ENCODE measurements at regions not wholly inside any gene's neighbourhood (a gene's known extent, or its start where the extent isn't known, plus 50 kb on each side); places are given as distances from the start of the nearest gene placed in this dataset.

DNA sequence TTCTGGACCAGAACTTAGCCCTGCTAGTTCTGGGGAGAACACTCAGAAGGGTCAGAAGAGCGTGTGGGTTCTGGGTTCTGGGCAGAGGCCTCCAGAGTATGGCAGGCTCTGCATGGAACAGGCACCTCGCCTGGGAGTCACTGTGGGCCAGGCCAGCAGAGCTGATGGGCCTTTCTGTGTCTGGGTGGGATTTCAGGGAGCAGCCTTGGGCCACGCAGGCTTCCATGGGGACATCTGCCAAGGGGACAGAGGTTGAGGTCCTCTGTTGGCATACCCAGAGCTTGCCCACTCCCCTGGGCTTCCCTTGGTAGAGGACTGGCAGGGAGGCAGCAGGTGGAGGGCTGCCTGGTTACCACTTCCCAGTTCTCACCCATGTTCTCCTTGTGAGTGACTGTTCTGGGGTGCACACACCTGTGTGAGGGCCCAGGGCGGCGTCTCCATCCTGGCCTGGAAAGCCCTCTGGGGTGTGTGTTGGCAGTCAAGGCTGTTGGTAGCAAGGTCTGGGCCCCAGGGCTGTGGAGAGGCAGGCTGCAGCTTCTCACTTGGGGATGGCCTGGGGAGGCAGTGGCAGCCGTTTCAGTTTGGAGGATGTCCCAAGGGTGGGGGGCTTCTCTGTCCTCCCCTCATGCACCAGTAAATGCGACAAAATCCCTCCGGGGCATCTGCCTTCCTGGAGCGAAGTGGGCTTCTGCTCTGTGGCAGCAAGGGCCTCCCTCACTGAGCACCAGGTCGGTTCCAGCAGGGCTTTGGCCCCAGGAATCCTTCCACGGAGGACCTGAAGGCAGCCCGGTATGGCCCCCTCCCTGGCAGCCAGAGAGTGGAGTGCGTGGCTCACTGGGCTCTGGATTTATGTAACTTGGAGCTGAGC lies 74.6 kb upstream of the HDAC4 start (continued):
- TF ChIP-seq, protein P1, sequence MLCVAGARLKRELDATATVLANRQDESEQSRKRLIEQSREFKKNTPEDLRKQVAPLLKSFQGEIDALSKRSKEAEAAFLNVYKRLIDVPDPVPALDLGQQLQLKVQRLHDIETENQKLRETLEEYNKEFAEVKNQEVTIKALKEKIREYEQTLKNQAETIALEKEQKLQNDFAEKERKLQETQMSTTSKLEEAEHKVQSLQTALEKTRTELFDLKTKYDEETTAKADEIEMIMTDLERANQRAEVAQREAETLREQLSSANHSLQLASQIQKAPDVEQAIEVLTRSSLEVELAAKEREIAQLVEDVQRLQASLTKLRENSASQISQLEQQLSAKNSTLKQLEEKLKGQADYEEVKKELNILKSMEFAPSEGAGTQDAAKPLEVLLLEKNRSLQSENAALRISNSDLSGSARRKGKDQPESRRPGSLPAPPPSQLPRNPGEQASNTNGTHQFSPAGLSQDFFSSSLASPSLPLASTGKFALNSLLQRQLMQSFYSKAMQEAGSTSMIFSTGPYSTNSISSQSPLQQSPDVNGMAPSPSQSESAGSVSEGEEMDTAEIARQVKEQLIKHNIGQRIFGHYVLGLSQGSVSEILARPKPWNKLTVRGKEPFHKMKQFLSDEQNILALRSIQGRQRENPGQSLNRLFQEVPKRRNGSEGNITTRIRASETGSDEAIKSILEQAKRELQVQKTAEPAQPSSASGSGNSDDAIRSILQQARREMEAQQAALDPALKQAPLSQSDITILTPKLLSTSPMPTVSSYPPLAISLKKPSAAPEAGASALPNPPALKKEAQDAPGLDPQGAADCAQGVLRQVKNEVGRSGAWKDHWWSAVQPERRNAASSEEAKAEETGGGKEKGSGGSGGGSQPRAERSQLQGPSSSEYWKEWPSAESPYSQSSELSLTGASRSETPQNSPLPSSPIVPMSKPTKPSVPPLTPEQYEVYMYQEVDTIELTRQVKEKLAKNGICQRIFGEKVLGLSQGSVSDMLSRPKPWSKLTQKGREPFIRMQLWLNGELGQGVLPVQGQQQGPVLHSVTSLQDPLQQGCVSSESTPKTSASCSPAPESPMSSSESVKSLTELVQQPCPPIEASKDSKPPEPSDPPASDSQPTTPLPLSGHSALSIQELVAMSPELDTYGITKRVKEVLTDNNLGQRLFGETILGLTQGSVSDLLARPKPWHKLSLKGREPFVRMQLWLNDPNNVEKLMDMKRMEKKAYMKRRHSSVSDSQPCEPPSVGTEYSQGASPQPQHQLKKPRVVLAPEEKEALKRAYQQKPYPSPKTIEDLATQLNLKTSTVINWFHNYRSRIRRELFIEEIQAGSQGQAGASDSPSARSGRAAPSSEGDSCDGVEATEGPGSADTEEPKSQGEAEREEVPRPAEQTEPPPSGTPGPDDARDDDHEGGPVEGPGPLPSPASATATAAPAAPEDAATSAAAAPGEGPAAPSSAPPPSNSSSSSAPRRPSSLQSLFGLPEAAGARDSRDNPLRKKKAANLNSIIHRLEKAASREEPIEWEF (IDR thresholded peaks at IDR 0.05; ENCODE audit: insufficient replicate concordance, low read depth, low read length): no peak
- TF ChIP-seq ZNF622 (IDR thresholded peaks at IDR 0.05): no peak

DNA sequence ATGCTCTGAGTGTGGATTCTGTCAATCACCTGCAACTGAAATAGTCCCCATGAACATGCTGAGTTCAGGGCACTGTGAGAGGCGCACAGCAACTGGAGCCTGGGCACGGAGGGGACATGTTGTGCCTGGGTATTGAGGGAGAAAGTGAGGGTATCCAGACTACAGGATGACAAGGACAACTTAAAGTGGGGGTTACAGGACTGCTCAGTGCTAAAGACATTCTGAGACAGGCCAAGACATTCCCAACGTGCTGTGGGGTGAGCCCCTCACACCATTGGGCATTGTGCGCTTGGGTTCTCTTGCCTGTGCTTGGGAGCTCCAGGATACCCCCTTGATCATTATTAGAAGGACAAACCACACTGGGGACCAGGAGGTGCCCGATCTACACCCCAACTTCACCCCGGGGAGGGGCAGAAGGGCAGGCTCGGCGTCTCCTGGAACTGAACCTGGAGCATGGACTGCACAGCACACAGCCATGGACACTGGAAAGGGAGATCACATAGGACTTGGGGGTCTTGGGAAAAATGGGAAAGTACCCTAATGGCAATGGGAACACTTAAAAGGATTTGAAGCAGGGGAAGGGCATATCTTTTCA lies 72.5 kb upstream of the HDAC4 start:
- no peaks in the 10 kb centered on the region for H3K4me1 ChIP-seq (ENCODE audit: control insufficient read depth, insufficient read depth, low read length)
- ATAC-seq (no peak), FAIRE-seq (no peak), DNase-seq (ENCODE audit: low read depth, low spot score) (no peak)
- CTCF ChIA-PET: no interaction called here
- WGBS (ENCODE audit: insufficient coverage, insufficient replicate concordance, low lambda C conversion rate, missing lambda C conversion rate): 32% methylated on average over 8 of the region's 8 CpGs
- POLR2A ChIA-PET: no interaction called here
- no peak overlapping the region for H3K27ac ChIP-seq (ENCODE audit: control insufficient read depth, insufficient read depth)
- H3K4me3 ChIP-seq: no peak overlapping the region
- no peaks in the 10 kb centered on the region for H3K36me3 ChIP-seq (ENCODE audit: control insufficient read depth in 2 of 2, insufficient read depth in 2 of 2, low read length in 1 of 2)
- no peaks in the 10 kb centered on the region; a peak in 2 of 4 replicates for H3K27me3 ChIP-seq (replicated peaks in 1 of 2; ENCODE audit: control insufficient read depth in 2 of 2, insufficient read depth in 2 of 2, low read length in 1 of 2)
- intact Hi-C loops (cut with micrococcal nuclease; ENCODE audit: unreplicated experiment): no loop called here
- H2AFZ ChIP-seq (ENCODE audit: control insufficient read depth, low read depth, low read length): no peak overlapping the region
- no peak overlapping the region for H3K9ac ChIP-seq (ENCODE audit: control insufficient read depth, insufficient read depth, low read length)
- no TSS peak for BruUV-seq (replicated peaks)
- SMC1A ChIA-PET (ENCODE audit: uncharacterized antibody, unreplicated experiment): no interaction called here
- no peaks in the 10 kb centered on the region for H3K79me2 ChIP-seq (ENCODE audit: control insufficient read depth, insufficient read depth, low read length)
- no peaks in the 10 kb centered on the region for H4K20me1 ChIP-seq (ENCODE audit: control insufficient read depth, insufficient read depth)
- in situ Hi-C loops (cut with MboI): no loop called here
- H3K9me3 ChIP-seq (replicated peaks; ENCODE audit: control insufficient read depth, insufficient read depth, low read length): no peaks in the 10 kb centered on the region
- RAD21 ChIA-PET (ENCODE audit: unreplicated experiment): no interaction called here
- no peak overlapping the region for H3K4me2 ChIP-seq (ENCODE audit: control insufficient read depth, insufficient read depth)
- TF ChIP-seq TCF12 (IDR thresholded peaks at IDR 0.05; ENCODE audit: low read depth, low read length): no peak
- TF ChIP-seq POLR2AphosphoS2 (IDR thresholded peaks at IDR 0.05; ENCODE audit: low read depth, low read length): no peak
- TF ChIP-seq, protein P2, sequence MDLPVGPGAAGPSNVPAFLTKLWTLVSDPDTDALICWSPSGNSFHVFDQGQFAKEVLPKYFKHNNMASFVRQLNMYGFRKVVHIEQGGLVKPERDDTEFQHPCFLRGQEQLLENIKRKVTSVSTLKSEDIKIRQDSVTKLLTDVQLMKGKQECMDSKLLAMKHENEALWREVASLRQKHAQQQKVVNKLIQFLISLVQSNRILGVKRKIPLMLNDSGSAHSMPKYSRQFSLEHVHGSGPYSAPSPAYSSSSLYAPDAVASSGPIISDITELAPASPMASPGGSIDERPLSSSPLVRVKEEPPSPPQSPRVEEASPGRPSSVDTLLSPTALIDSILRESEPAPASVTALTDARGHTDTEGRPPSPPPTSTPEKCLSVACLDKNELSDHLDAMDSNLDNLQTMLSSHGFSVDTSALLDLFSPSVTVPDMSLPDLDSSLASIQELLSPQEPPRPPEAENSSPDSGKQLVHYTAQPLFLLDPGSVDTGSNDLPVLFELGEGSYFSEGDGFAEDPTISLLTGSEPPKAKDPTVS (IDR thresholded peaks at IDR 0.05; ENCODE audit: low read depth, low read length): no peak
- TF ChIP-seq, protein P3, sequence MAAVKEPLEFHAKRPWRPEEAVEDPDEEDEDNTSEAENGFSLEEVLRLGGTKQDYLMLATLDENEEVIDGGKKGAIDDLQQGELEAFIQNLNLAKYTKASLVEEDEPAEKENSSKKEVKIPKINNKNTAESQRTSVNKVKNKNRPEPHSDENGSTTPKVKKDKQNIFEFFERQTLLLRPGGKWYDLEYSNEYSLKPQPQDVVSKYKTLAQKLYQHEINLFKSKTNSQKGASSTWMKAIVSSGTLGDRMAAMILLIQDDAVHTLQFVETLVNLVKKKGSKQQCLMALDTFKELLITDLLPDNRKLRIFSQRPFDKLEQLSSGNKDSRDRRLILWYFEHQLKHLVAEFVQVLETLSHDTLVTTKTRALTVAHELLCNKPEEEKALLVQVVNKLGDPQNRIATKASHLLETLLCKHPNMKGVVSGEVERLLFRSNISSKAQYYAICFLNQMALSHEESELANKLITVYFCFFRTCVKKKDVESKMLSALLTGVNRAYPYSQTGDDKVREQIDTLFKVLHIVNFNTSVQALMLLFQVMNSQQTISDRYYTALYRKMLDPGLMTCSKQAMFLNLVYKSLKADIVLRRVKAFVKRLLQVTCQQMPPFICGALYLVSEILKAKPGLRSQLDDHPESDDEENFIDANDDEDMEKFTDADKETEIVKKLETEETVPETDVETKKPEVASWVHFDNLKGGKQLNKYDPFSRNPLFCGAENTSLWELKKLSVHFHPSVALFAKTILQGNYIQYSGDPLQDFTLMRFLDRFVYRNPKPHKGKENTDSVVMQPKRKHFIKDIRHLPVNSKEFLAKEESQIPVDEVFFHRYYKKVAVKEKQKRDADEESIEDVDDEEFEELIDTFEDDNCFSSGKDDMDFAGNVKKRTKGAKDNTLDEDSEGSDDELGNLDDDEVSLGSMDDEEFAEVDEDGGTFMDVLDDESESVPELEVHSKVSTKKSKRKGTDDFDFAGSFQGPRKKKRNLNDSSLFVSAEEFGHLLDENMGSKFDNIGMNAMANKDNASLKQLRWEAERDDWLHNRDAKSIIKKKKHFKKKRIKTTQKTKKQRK (IDR thresholded peaks at IDR 0.05; ENCODE audit: low read depth, low read length): no peak
- TF ChIP-seq POU2F2 (IDR thresholded peaks at IDR 0.05; ENCODE audit: borderline replicate concordance, low read depth, low read length): no peak
- TF ChIP-seq KLF5 (IDR thresholded peaks at IDR 0.05; ENCODE audit: partially characterized antibody): no peak
- no peak for TF ChIP-seq TAF1 (IDR thresholded peaks at IDR 0.05; ENCODE audit: borderline replicate concordance, low read depth, low read length)

Data from GM12878 (cell line).